Kidney (tissue), 13 donors: ENCODE measurements at regions not wholly inside any gene's neighbourhood (a gene's known extent, or its start where the extent isn't known, plus 50 kb on each side); places are given as distances from the start of the nearest gene placed in this dataset.

Source experiments
- DNase-seq, 5 donors: peaks; one replicate each; pipeline ENCODE4 v3.0.0-alpha.2; 2013 to 2020
- FAIRE-seq: peaks from 2 replicates; lab custom pipeline; 2012; peaks lifted over from hg19 to GRCh38; lab: Jason Lieb, UNC
- H3K27ac ChIP-seq, 2 donors: one replicate each; pipeline ENCODE4 v1.7.0; 2013; ENCODE audit warnings: low read depth in 2 of 2, low read length in 2 of 2, inconsistent platforms in 1 of 2
- H3K27me3 ChIP-seq: one replicate; pipeline ENCODE4 v1.7.1; 2013; ENCODE audit warnings: low read length, inconsistent platforms; ENCODE audit not compliant: control insufficient read depth, insufficient read depth
- H3K36me3 ChIP-seq, 3 donors: one replicate each; pipeline versions ENCODE4 v1.7.0 to v1.7.1; 2013; ENCODE audit warnings: low read length in 3 of 3, control low read depth in 1 of 3, inconsistent platforms in 1 of 3; ENCODE audit not compliant: insufficient read depth in 3 of 3, control insufficient read depth in 2 of 3
- H3K4me1 ChIP-seq, 3 donors: one replicate each; pipeline versions ENCODE4 v1.7.0 to v1.7.1; 2013; ENCODE audit warnings: low read length in 3 of 3, inconsistent platforms in 1 of 3, low read depth in 1 of 3; ENCODE audit not compliant: control insufficient read depth in 2 of 3, insufficient read depth in 2 of 3
- H3K4me3 ChIP-seq, 3 donors: one replicate each; pipeline versions ENCODE4 v1.7.0 to v1.8.1; 2013; ENCODE audit warnings: low read length in 3 of 3, control low read depth in 1 of 3, inconsistent platforms in 1 of 3
- H3K9ac ChIP-seq, 3 donors: one replicate each; pipeline versions ENCODE4 v1.7.0 to v1.7.1; 2013; ENCODE audit warnings: low read length in 3 of 3, control low read depth in 1 of 3, inconsistent platforms in 1 of 3
- H3K9me3 ChIP-seq, 3 donors: one replicate each; pipeline versions ENCODE4 v1.7.0 to v1.7.1; 2013; ENCODE audit warnings: low read length in 3 of 3, control low read depth in 1 of 3, inconsistent platforms in 1 of 3; ENCODE audit not compliant: control insufficient read depth in 2 of 3, insufficient read depth in 1 of 3
- CTCF ChIP-seq: IDR thresholded peaks from 3 replicates; pipeline ENCODE4 v1.5.1; 2012; ENCODE audit warnings: mild to moderate bottlenecking, moderate library complexity, borderline replicate concordance; ENCODE audit not compliant: insufficient read depth; ENCODE audit errors: extremely low read depth
- intact Hi-C: fragments of 100-400 bp; cut with DNase I; formaldehyde crosslinking; loops from one replicate; pipeline ENCODE4 v1.11.1; 2022
- donor health status: control.
- donor health status: control.
- donor health status: control.
- donor health status: control.
- donor health status: control.
- donor health status: DM: yes; HTN: yes; CAD: no.
- donor health status: Normal renal cell carcinoma (clear cell type).

DNA sequence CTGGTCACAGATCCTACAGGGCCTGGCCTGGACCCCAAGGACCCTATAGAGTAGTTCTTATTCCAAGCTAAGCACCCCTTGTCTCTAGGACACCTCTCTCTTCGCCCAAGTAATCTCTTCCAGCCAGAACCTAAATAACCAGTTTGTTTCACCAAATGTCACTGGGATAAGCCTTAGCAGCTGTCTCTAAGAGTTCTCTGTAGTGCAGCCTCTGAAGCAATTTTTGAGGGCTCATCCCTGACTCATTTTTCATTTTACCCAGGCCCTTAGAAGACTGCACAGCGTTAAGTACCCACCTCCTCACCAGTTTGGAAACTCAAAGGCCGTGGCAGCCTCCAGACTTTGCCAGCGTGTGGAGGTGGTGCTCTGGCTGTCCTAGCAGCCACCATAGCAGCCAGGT, 290.1 kb upstream of the SIX2 start:
- Histone ChIP-seq H3K9me3 (no peaks in the 10 kb centered on the region), H3K4me1 (no peaks in the 10 kb centered on the region), H3K9ac (no peak overlapping the region), H3K36me3 (no peaks in the 10 kb centered on the region), H3K27ac (no peak overlapping the region), H3K4me3 (no peak overlapping the region), H3K27me3 (no peaks in the 10 kb centered on the region)
- intact Hi-C loops = no loop called here
- no peak for TF ChIP-seq CTCF
- no peak for FAIRE-seq
- DNase-seq = no peak

DNA sequence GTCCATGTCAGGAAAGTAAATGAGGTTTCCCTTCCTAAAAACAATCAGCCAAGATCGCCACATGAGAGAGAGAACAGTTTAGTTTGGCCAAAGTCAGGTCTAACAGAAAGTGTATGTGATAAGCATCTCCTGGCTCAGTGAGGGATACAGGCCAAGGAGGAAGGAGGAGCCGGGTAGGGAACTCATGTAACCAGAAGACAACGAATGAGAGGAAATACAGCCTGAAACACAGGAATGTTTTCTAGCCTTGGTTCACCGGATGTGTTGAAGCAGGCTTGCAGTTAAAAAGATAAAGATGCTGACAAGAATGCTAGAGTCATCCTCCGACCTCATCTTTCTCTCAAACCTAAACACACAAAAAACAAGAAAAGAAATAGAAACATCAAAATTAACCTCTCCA, 283.9 kb upstream of the SIX2 start:
- no peaks in the 10 kb centered on the region for H3K4me1 ChIP-seq
- DNase-seq (peak in 2 of 5 donors; percentile 31 to 45), FAIRE-seq (no peak)
- H3K27ac ChIP-seq = no peak overlapping the region
- H3K9me3 ChIP-seq = no peaks in the 10 kb centered on the region
- intact Hi-C loops = no loop called here
- no peak for TF ChIP-seq CTCF
- H3K36me3 ChIP-seq = no peaks in the 10 kb centered on the region
- H3K27me3 ChIP-seq = no peaks in the 10 kb centered on the region
- no peak overlapping the region for H3K9ac ChIP-seq
- no peak overlapping the region for H3K4me3 ChIP-seq

DNA sequence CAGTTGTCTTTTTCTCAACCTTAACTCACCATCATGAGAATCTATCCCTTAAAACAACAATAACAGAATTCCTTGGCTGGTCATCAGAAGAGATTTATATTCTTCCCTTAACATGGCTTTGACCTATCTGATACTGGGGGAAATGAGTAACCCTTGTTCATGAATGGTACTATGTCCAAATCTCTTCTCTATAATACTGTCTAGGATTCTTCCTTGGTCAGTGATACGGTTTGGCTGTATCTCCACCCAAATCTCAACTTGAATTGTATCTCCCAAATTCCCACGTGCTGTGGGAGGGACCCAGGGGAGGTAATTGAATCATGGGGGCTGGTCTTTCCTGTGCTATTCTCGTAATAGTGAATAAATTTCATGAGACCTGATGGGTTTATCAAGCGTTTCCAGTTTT, 282.0 kb upstream of the SIX2 start:
- Histone ChIP-seq H3K9ac (no peak overlapping the region), H3K4me3 (no peak overlapping the region), H3K9me3 (no peaks in the 10 kb centered on the region), H3K27ac (no peak overlapping the region), H3K27me3 (no peaks in the 10 kb centered on the region), H3K4me1 (no peaks in the 10 kb centered on the region), H3K36me3 (no peaks in the 10 kb centered on the region)
- no peak for TF ChIP-seq CTCF
- FAIRE-seq (no peak), DNase-seq (peak in 2 of 5 donors; percentile 38 to 56)
- intact Hi-C loops = no loop called here

- no peak for DNase-seq
- TF ChIP-seq CTCF = no peak
- FAIRE-seq = no peak
- Histone ChIP-seq H3K27me3 (no peaks in the 10 kb centered on the region), H3K4me3 (no peak overlapping the region), H3K27ac (no peak overlapping the region), H3K4me1 (no peaks in the 10 kb centered on the region), H3K9me3 (no peaks in the 10 kb centered on the region), H3K9ac (no peak overlapping the region), H3K36me3 (no peaks in the 10 kb centered on the region)
- intact Hi-C loops = no loop called here
Measured at GRCh38 chr2:45289997-45290709, 280.9 kb upstream of the SIX2 start.
